ENCODE measurements at regions not wholly inside any gene's neighbourhood (a gene's known extent, or its start where the extent isn't known, plus 50 kb on each side); places are given as distances from the start of the nearest gene placed in this dataset.
"Not testable (repeated sequence)": the region's sequence is repeated elsewhere in the genome, so short reads cannot be mapped to it uniquely, and the experiment has no call there.

DNA sequence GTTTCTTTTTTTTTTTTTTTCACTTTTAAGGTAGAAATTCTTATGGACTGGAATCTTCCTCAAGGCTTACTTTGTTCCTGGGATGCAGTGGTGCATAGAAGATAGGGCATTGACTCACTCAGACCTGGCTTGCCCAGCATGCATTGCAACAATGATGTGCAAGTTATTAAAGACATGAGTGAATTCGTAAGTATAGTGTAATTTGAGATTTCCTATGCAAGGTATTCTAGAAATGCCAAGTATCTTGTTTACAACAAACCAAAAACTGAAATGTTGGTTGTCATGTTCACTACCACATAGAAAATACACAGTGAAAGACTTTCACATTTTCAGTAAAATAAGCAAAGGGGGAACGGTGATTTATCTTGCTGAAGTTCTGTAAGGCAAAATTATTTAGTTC is 56.5 kb upstream of the FNDC3B start:
- TF ChIP-seq CTCF (IDR thresholded peaks at IDR 0.05) (no peak), EP300 (IDR thresholded peaks at IDR 0.05) (no peak), POLR2AphosphoS5 (IDR thresholded peaks at IDR 0.05) (no peak), POLR2A (IDR thresholded peaks at IDR 0.05) (no peak)
- no peak overlapping the region for H3K4me3 ChIP-seq
- H3K27ac ChIP-seq: no peak overlapping the region
- H3K9me3 ChIP-seq: no peaks in the 10 kb centered on the region
- DNase-seq: no peak
- H3K27me3 ChIP-seq: no peaks in the 10 kb centered on the region
- no peaks in the 10 kb centered on the region for H3K36me3 ChIP-seq
- WGBS, 2 donors: 60 to 79% methylated on average over 2 of the region's 2 CpGs
- H3K4me1 ChIP-seq: peaks cover 0 to 11% (median 1%) of the 10 kb centered on the region in 4 donors
- ATAC-seq (ENCODE audit: low FRiP score in 2 of 2): no peak

DNA sequence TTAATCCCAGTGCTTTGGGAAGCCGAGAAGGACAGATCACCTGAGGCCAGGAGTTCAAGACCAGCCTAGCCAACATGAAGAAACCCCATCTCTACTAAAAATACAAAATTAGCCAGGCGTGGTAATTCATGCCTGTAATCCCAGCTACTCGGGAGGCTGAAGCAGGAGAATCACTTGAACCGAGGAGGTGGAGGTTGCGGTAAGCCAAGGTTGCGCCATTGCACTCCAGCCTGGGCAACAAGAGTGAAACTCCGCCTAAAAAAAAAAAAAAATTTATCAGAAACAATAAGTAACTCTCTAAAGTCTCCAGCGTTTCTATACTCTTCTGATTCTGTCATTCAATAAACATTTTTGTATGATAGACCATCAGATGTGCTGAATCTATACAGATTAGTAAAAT is 55.7 kb upstream of the FNDC3B start:
- ATAC-seq (ENCODE audit: low FRiP score in 2 of 2); H3K36me3 ChIP-seq; H3K27ac ChIP-seq; H3K4me3 ChIP-seq; H3K27me3 ChIP-seq; H3K9me3 ChIP-seq: not testable (repeated sequence)
- H3K4me1 ChIP-seq: peaks cover 0 to 11% (median 1%) of the 10 kb centered on the region in 4 donors
- WGBS, 2 donors: 61 to 70% methylated on average over 8 of the region's 8 CpGs
- peak in 1 of 2 donors; percentile 42 for DNase-seq

GRCh38 chr3:171984883-171985282 is 54.5 kb upstream of the FNDC3B start:
- Histone ChIP-seq H3K36me3 (no peaks in the 10 kb centered on the region), H3K4me3 (no peak overlapping the region), H3K27me3 (no peaks in the 10 kb centered on the region), H3K4me1 (peaks cover 0 to 11% (median 0%) of the 10 kb centered on the region in 4 donors), H3K9me3 (no peaks in the 10 kb centered on the region), H3K27ac (peak overlapping the region; percentile 57 to 66 (median 61))
- whole genome bisulfite sequencing, 2 donors: 67 to 70% methylated on average over 4 of the region's 4 CpGs
- ATAC-seq (ENCODE audit: low FRiP score in 2 of 2) (peak; percentile 69 to 87), DNase-seq (peak in 1 of 2 donors; percentile 64)
- TF ChIP-seq POLR2A (IDR thresholded peaks at IDR 0.05) (no peak), POLR2AphosphoS5 (IDR thresholded peaks at IDR 0.05) (no peak), CTCF (IDR thresholded peaks at IDR 0.05) (no peak), EP300 (IDR thresholded peaks at IDR 0.05) (no peak)

DNA sequence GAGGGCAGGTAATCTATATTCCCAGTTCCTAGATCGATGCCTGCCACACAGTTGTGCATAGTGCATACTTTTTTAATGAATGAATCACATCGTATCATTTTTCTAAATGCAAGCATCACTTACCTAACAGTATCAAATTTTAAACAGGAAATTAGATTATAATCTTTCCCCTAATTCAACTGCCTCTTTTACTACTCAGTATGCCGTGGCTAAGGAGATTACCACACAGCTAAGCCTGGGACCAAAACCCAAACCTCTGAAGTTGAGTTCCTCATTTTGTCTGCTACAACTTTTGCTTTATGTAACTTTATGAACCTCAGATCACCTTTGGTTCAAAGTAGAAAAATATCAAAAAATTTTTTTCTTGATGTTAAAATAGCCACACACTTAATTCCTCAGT is 53.2 kb upstream of the FNDC3B start:
- 50 to 53% methylated on average over 3 of the region's 3 CpGs for WGBS, 2 donors
- no peaks in the 10 kb centered on the region for H3K36me3 ChIP-seq
- TF ChIP-seq POLR2AphosphoS5 (IDR thresholded peaks at IDR 0.05): no peak
- no peak for TF ChIP-seq CTCF (IDR thresholded peaks at IDR 0.05)
- TF ChIP-seq POLR2A (IDR thresholded peaks at IDR 0.05): no peak
- TF ChIP-seq EP300 (IDR thresholded peaks at IDR 0.05): no peak
- H3K4me1 ChIP-seq: peaks cover 0 to 11% (median 0%) of the 10 kb centered on the region in 4 donors
- no peaks in the 10 kb centered on the region for H3K9me3 ChIP-seq
- H3K4me3 ChIP-seq: no peak overlapping the region
- no peak overlapping the region for H3K27ac ChIP-seq
- DNase-seq (peak in 1 of 2 donors; percentile 50), ATAC-seq (ENCODE audit: low FRiP score in 2 of 2) (peak in 1 of 2 donors; percentile 73)
- H3K27me3 ChIP-seq: no peaks in the 10 kb centered on the region

- ATAC-seq (ENCODE audit: low FRiP score in 2 of 2): no peak
- Histone ChIP-seq H3K4me1 (peaks cover 0 to 11% (median 0%) of the 10 kb centered on the region in 4 donors), H3K27me3 (no peaks in the 10 kb centered on the region), H3K27ac (no peak overlapping the region), H3K9me3 (no peaks in the 10 kb centered on the region), H3K36me3 (no peaks in the 10 kb centered on the region), H3K4me3 (no peak overlapping the region)
- DNase-seq: no peak
- TF ChIP-seq EP300 (IDR thresholded peaks at IDR 0.05): no peak
- no peak for TF ChIP-seq POLR2AphosphoS5 (IDR thresholded peaks at IDR 0.05)
- no peak for TF ChIP-seq POLR2A (IDR thresholded peaks at IDR 0.05)
- TF ChIP-seq CTCF (IDR thresholded peaks at IDR 0.05): no peak
- WGBS, 2 donors: 79 to 85% methylated on average over 3 of the region's 3 CpGs
Observed at GRCh38 chr3:171986757-171987518, 52.4 kb upstream of the FNDC3B start.
